HepG2 (cell line): ENCODE measurements at regions not wholly inside any gene's neighbourhood (a gene's known extent, or its start where the extent isn't known, plus 50 kb on each side); places are given as distances from the start of the nearest gene placed in this dataset.

Experiments
- ATAC-seq: fragments of 200-7000 bp; cut with Tn5 transposase; 3 replicates; pipeline ENCODE4 v1.9.1; 2020; ENCODE audit warnings: mild to moderate bottlenecking, moderate library complexity
- BruUV-seq: library from RNA; stranded (reverse); fragments of 400-500 nt; replicated peaks from 2 replicates; lab custom pipeline; 2021; lab: Mats Ljungman, UMichigan
- CTCF ChIA-PET: fragments of 300-600 bp; formaldehyde crosslinking; extraction: SDS; loops from one replicate; lab custom pipeline; 2021; ENCODE audit warnings: low total read pairs, inconsistent platforms, low intra/inter-chr PET ratio; lab: Yijun Ruan, JAX
- POLR2A ChIA-PET: fragments of 350-600 bp; sonication (Branson Sonifier 250); formaldehyde crosslinking; loops from one replicate; lab custom pipeline; 2020; ENCODE audit warnings: antibody characterized with exemption, inconsistent platforms; lab: Yijun Ruan, JAX
- DNase-seq: peaks from one replicate; pipeline ENCODE4 v3.0.0-alpha.2; 2015; ENCODE audit warnings: low spot score
- FAIRE-seq: peaks from 3 replicates; lab custom pipeline; 2011; peaks lifted over from hg19 to GRCh38; lab: Jason Lieb, UNC
- H2AFZ ChIP-seq: one replicate; pipeline ENCODE4 v1.6.1; 2011; ENCODE audit warnings: low read length, inconsistent platforms
- H3K27ac ChIP-seq: fragments of 300-600 bp; 3 replicates; pipeline ENCODE4 v1.8.0; 2011; ENCODE audit warnings: mixed run types, mild to moderate bottlenecking, mixed read lengths, low read length, inconsistent platforms; ENCODE audit not compliant: insufficient read depth; ENCODE audit errors: extremely low read length
- H3K27me3 ChIP-seq, 2 experiments: fragments of 200-600 bp in 1 of 2; 2 replicates in 1 of 2; 3 replicates in 1 of 2; pipeline versions ENCODE4 v1.6.0 to v1.8.0; 2011; ENCODE audit warnings: low read length in 2 of 2, mild to moderate bottlenecking in 2 of 2, moderate library complexity in 2 of 2, inconsistent platforms in 1 of 2; ENCODE audit not compliant: insufficient read depth in 2 of 2, control insufficient read depth in 1 of 2
- H3K36me3 ChIP-seq, 2 experiments: fragments of 200-600 bp in 1 of 2; replicated peaks in 1 of 2; 2 replicates in 1 of 2; 3 replicates in 1 of 2; pipeline versions ENCODE4 v1.5.1 to v1.8.0; 2011; ENCODE audit warnings: low read length in 2 of 2, inconsistent platforms in 1 of 2; ENCODE audit not compliant: insufficient read depth in 2 of 2, control insufficient read depth in 1 of 2
- H3K4me1 ChIP-seq: 2 replicates; pipeline ENCODE4 v1.5.1; 2012; ENCODE audit warnings: low read length, inconsistent platforms; ENCODE audit not compliant: insufficient read depth
- H3K4me2 ChIP-seq: 2 replicates; pipeline ENCODE4 v1.6.0; 2011; ENCODE audit warnings: low read depth, low read length, inconsistent platforms
- H3K4me3 ChIP-seq, 3 experiments: fragments of 200-600 bp in 1 of 3; sonication (generic), shearing (Covaris generic) in 1 of 3; replicated peaks in 1 of 3; 2 replicates each; pipeline ENCODE4 v1.5.1; 2011 to 2016; ENCODE audit warnings: low read length in 3 of 3, inconsistent platforms in 2 of 3, low read depth in 2 of 3, mild to moderate bottlenecking in 2 of 3, control low read depth in 1 of 3, mixed read lengths in 1 of 3; ENCODE audit not compliant: insufficient read depth in 1 of 3
- H3K79me2 ChIP-seq: one replicate; pipeline ENCODE4 v1.6.1; 2011; ENCODE audit warnings: low read length, inconsistent platforms; ENCODE audit not compliant: insufficient read depth
- H3K9ac ChIP-seq: 2 replicates; pipeline ENCODE4 v1.6.0; 2011; ENCODE audit warnings: mild to moderate bottlenecking, low read depth, low read length, inconsistent platforms; ENCODE audit not compliant: insufficient read depth
- H3K9me3 ChIP-seq: 2 replicates; pipeline ENCODE4 v1.5.1; 2012; ENCODE audit warnings: mild to moderate bottlenecking, low read length
- H4K20me1 ChIP-seq: 2 replicates; pipeline ENCODE4 v1.6.0; 2011; ENCODE audit warnings: inconsistent platforms, mild to moderate bottlenecking, low read length, moderate library complexity; ENCODE audit not compliant: insufficient read depth
- GZF1 ChIP-seq: sonication (generic); formaldehyde crosslinking; IDR thresholded peaks from 2 replicates; pipeline ENCODE4 v1.5.1; 2020; ENCODE audit warnings: mild to moderate bottlenecking, missing genetic modification reagents
- HOXA7 ChIP-seq: sonication (generic); formaldehyde crosslinking; IDR thresholded peaks from 2 replicates; pipeline ENCODE4 v1.8.1; 2022; ENCODE audit warnings: mild to moderate bottlenecking, missing genetic modification reagents, moderate library complexity
- JUNB ChIP-seq: sonication (generic); formaldehyde crosslinking; IDR thresholded peaks from 2 replicates; pipeline ENCODE4 v1.8.0; 2022; ENCODE audit warnings: missing genetic modification reagents, mild to moderate bottlenecking, borderline replicate concordance
- KLF15 ChIP-seq: sonication (generic); formaldehyde crosslinking; IDR thresholded peaks from 2 replicates; pipeline ENCODE4 v1.8.1; 2023; ENCODE audit warnings: borderline replicate concordance, mild to moderate bottlenecking, inconsistent platforms, missing genetic modification reagents, mixed read lengths
- SIN3B ChIP-seq: fragments of 150-350 bp; IDR thresholded peaks from 2 replicates; pipeline ENCODE4 v1.6.1; 2014; ENCODE audit warnings: low read length
- ZNF274 ChIP-seq: sonication (generic); formaldehyde crosslinking; IDR thresholded peaks from 2 replicates; pipeline ENCODE4 v1.5.1; 2020; ENCODE audit warnings: mild to moderate bottlenecking, missing genetic modification reagents
- ZNF282 ChIP-seq: fragments of 450-650 bp; IDR thresholded peaks from 2 replicates; pipeline ENCODE4 v1.6.1; 2018; ENCODE audit not compliant: partially characterized antibody
- ZNF562 ChIP-seq: sonication (generic); formaldehyde crosslinking; IDR thresholded peaks from 2 replicates; pipeline ENCODE4 v1.8.0; 2022; ENCODE audit warnings: missing genetic modification reagents, borderline replicate concordance
- ZNF713 ChIP-seq: sonication (generic); formaldehyde crosslinking; IDR thresholded peaks from 2 replicates; pipeline ENCODE4 v1.4.0; 2020; ENCODE audit warnings: mild to moderate bottlenecking, missing genetic modification reagents
- ZNF788 ChIP-seq: sonication (generic); formaldehyde crosslinking; IDR thresholded peaks from 2 replicates; pipeline ENCODE4 v1.5.0; 2020; ENCODE audit warnings: mild to moderate bottlenecking, missing genetic modification reagents, borderline replicate concordance
- ZSCAN21 ChIP-seq: sonication (generic); formaldehyde crosslinking; IDR thresholded peaks from 2 replicates; pipeline ENCODE4 v1.8.0; 2022; ENCODE audit warnings: mild to moderate bottlenecking, missing genetic modification reagents, moderate library complexity, borderline replicate concordance
- WGBS: methylation state at CpG from one replicate; pipeline ENCODE4 v1.1.6; 2017; ENCODE audit warnings: low lambda C conversion rate; 5-methylcytosine and 5-hydroxymethylcytosine counted together
- in situ Hi-C: cut with HindIII; loops from 2 replicates; pipeline ENCODE4 v1.10.0; 2017; ENCODE audit warnings: low pct_unique_long_range_greater_than_20kb; ENCODE audit not compliant: extremely low pct_ligation_motif_present
- intact Hi-C: fragments of 100-400 bp; cut with micrococcal nuclease; formaldehyde crosslinking; loops from one replicate; pipeline ENCODE4 v1.10.0; 2022; ENCODE audit not compliant: unreplicated experiment
- TF ChIP-seq, protein P1 (sequence below): sonication (generic); formaldehyde crosslinking; IDR thresholded peaks from 2 replicates; pipeline ENCODE4 v1.5.0; 2020; ENCODE audit warnings: missing genetic modification reagents
- TF ChIP-seq, protein P2 (sequence below): sonication (generic); formaldehyde crosslinking; IDR thresholded peaks from 2 replicates; pipeline ENCODE4 v1.4.0; 2020; ENCODE audit warnings: missing genetic modification reagents, mild to moderate bottlenecking, borderline replicate concordance
- TF ChIP-seq, protein P3 (sequence below): sonication (generic); formaldehyde crosslinking; conservative IDR thresholded peaks from 2 replicates; pipeline ENCODE4 v1.4.0; 2020; ENCODE audit warnings: missing genetic modification reagents
- TF ChIP-seq, protein P4 (sequence below): sonication (generic); formaldehyde crosslinking; IDR thresholded peaks from 2 replicates; pipeline ENCODE4 v1.4.0; 2020; ENCODE audit warnings: missing genetic modification reagents, borderline replicate concordance

DNA sequence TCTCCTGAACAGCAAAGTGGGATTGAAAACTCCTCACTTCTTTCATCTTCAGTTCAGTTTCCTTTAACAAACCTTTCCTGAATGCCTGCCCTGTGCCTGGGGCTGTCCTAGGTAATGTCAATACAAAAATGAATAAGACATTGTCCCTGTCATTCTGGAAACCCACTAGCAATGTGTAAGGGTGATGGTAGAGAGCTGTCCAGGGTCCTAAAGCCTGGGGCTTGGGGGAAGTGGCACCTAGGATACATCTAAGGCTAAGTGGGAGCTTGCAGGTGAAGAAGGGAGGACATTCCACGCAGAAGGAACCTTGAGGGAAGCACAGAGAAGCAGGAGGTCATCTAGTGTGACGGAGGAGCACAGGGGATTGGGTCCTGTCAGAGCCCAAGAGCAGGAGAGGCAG is 212.7 kb upstream of the PPP2R3A start (continued):
- TF ChIP-seq, protein P1, sequence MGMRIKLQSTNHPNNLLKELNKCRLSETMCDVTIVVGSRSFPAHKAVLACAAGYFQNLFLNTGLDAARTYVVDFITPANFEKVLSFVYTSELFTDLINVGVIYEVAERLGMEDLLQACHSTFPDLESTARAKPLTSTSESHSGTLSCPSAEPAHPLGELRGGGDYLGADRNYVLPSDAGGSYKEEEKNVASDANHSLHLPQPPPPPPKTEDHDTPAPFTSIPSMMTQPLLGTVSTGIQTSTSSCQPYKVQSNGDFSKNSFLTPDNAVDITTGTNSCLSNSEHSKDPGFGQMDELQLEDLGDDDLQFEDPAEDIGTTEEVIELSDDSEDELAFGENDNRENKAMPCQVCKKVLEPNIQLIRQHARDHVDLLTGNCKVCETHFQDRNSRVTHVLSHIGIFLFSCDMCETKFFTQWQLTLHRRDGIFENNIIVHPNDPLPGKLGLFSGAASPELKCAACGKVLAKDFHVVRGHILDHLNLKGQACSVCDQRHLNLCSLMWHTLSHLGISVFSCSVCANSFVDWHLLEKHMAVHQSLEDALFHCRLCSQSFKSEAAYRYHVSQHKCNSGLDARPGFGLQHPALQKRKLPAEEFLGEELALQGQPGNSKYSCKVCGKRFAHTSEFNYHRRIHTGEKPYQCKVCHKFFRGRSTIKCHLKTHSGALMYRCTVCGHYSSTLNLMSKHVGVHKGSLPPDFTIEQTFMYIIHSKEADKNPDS (CRISPR knock-in tag): no peak
- no peak for TF ChIP-seq ZNF562 (CRISPR knock-in tag)
- no peak for TF ChIP-seq SIN3B
- TF ChIP-seq ZNF788: no peak

DNA sequence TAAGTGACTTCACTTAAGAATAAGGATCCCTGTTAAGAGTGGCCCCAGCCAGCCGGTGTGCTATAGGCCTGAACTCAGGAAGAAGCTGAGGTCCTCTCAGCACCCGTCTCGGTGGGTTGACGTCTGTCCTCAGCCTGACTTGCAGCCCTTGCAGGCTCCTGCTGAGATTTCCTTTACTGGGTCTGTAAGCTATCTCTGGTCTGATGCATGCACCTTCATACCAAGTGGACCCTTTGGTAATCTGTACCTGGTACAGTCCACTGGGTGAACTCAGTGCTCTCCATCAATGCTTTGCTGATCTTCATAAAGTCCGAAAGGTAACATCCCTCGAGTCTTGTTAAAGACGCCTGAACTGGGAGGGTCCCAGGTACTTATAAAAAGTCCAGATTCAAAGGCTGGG is 212.0 kb upstream of the PPP2R3A start:
- Histone ChIP-seq H3K9ac (no peak overlapping the region), H4K20me1 (no peaks in the 10 kb centered on the region), H3K4me2 (no peak overlapping the region), H2AFZ (no peak overlapping the region), H3K27ac (no peak overlapping the region), H3K27me3 (0 out of 5 replicates have a peak, but pooled peaks cover 0 to 1% of the 10 kb centered on the region in 2 experiments), H3K9me3 (no peaks in the 10 kb centered on the region), H3K79me2 (no peaks in the 10 kb centered on the region), H3K4me3 (no peak overlapping the region), H3K4me1 (no peaks in the 10 kb centered on the region), H3K36me3 (no peaks in the 10 kb centered on the region)
- 3% methylated on average over 4 of the region's 7 CpGs for WGBS
- intact Hi-C loops (no loop called here), in situ Hi-C loops (no loop called here)
- no TSS peak for BruUV-seq
- DNase-seq: no peak
- no peak for FAIRE-seq
- CTCF ChIA-PET: no interaction called here
- ATAC-seq: no peak
- POLR2A ChIA-PET: no interaction called here
- no peak for TF ChIP-seq JUNB (CRISPR knock-in tag)
- TF ChIP-seq ZNF282: no peak
- no peak for TF ChIP-seq GZF1 (CRISPR knock-in tag)
- TF ChIP-seq, protein P2, sequence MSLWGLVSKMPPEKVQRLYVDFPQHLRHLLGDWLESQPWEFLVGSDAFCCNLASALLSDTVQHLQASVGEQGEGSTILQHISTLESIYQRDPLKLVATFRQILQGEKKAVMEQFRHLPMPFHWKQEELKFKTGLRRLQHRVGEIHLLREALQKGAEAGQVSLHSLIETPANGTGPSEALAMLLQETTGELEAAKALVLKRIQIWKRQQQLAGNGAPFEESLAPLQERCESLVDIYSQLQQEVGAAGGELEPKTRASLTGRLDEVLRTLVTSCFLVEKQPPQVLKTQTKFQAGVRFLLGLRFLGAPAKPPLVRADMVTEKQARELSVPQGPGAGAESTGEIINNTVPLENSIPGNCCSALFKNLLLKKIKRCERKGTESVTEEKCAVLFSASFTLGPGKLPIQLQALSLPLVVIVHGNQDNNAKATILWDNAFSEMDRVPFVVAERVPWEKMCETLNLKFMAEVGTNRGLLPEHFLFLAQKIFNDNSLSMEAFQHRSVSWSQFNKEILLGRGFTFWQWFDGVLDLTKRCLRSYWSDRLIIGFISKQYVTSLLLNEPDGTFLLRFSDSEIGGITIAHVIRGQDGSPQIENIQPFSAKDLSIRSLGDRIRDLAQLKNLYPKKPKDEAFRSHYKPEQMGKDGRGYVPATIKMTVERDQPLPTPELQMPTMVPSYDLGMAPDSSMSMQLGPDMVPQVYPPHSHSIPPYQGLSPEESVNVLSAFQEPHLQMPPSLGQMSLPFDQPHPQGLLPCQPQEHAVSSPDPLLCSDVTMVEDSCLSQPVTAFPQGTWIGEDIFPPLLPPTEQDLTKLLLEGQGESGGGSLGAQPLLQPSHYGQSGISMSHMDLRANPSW (CRISPR knock-in tag): no peak
- no peak for TF ChIP-seq ZSCAN21 (CRISPR knock-in tag)
- TF ChIP-seq ZNF713: no peak
- TF ChIP-seq HOXA7: no peak
- TF ChIP-seq, protein P3, sequence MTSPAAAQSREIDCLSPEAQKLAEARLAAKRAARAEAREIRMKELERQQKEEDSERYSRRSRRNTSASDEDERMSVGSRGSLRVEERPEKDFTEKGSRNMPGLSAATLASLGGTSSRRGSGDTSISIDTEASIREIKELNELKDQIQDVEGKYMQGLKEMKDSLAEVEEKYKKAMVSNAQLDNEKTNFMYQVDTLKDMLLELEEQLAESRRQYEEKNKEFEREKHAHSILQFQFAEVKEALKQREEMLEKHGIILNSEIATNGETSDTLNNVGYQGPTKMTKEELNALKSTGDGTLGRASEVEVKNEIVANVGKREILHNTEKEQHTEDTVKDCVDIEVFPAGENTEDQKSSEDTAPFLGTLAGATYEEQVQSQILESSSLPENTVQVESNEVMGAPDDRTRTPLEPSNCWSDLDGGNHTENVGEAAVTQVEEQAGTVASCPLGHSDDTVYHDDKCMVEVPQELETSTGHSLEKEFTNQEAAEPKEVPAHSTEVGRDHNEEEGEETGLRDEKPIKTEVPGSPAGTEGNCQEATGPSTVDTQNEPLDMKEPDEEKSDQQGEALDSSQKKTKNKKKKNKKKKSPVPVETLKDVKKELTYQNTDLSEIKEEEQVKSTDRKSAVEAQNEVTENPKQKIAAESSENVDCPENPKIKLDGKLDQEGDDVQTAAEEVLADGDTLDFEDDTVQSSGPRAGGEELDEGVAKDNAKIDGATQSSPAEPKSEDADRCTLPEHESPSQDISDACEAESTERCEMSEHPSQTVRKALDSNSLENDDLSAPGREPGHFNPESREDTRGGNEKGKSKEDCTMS (CRISPR knock-in tag): no peak
- TF ChIP-seq KLF15 (CRISPR knock-in tag): no peak
- TF ChIP-seq ZNF274 (CRISPR knock-in tag): no peak
- TF ChIP-seq, protein P4, sequence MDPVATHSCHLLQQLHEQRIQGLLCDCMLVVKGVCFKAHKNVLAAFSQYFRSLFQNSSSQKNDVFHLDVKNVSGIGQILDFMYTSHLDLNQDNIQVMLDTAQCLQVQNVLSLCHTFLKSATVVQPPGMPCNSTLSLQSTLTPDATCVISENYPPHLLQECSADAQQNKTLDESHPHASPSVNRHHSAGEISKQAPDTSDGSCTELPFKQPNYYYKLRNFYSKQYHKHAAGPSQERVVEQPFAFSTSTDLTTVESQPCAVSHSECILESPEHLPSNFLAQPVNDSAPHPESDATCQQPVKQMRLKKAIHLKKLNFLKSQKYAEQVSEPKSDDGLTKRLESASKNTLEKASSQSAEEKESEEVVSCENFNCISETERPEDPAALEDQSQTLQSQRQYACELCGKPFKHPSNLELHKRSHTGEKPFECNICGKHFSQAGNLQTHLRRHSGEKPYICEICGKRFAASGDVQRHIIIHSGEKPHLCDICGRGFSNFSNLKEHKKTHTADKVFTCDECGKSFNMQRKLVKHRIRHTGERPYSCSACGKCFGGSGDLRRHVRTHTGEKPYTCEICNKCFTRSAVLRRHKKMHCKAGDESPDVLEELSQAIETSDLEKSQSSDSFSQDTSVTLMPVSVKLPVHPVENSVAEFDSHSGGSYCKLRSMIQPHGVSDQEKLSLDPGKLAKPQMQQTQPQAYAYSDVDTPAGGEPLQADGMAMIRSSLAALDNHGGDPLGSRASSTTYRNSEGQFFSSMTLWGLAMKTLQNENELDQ (CRISPR knock-in tag): no peak
